OCI-LY1 (cell line): ENCODE measurements at regions not wholly inside any gene's neighbourhood (a gene's known extent, or its start where the extent isn't known, plus 50 kb on each side); places are given as distances from the start of the nearest gene placed in this dataset.

Experiments used
- H2AFZ ChIP-seq: fragments of 200-600 bp; sonication (generic), shearing (Covaris generic); 2 replicates; pipeline ENCODE4 v1.6.0; 2014; ENCODE audit warnings: antibody characterized with exemption, mild to moderate bottlenecking, low read length
- H3F3A ChIP-seq: fragments of 200-600 bp; sonication (generic), shearing (Covaris generic); 2 replicates; pipeline ENCODE4 v1.6.0; 2014; ENCODE audit warnings: mild to moderate bottlenecking, antibody characterized with exemption, low read length, moderate library complexity; ENCODE audit not compliant: insufficient read depth
- H3K27ac ChIP-seq: fragments of 200-600 bp; sonication (generic); 2 replicates; pipeline ENCODE4 v1.5.1; 2014; ENCODE audit warnings: low read length, mixed run types, mild to moderate bottlenecking, low read depth; ENCODE audit not compliant: poor library complexity, severe bottlenecking
- H3K27me3 ChIP-seq: fragments of 200-600 bp; sonication (generic); 2 replicates; pipeline ENCODE4 v1.6.0; 2014; ENCODE audit warnings: antibody characterized with exemption, mild to moderate bottlenecking, low read length, moderate library complexity; ENCODE audit not compliant: insufficient read depth
- H3K36me3 ChIP-seq: fragments of 200-600 bp; sonication (generic); 2 replicates; pipeline ENCODE4 v1.6.1; 2014; ENCODE audit warnings: mild to moderate bottlenecking, antibody characterized with exemption, low read length, moderate library complexity, mixed read lengths; ENCODE audit not compliant: insufficient read depth
- H3K4me1 ChIP-seq: fragments of 200-600 bp; sonication (generic); 2 replicates; pipeline ENCODE4 v1.5.1; 2014; ENCODE audit warnings: mild to moderate bottlenecking, low read length, moderate library complexity; ENCODE audit not compliant: insufficient read depth, severe bottlenecking
- H3K4me2 ChIP-seq: fragments of 200-600 bp; sonication (generic), shearing (Covaris generic); 2 replicates; pipeline ENCODE4 v1.6.1; 2014; ENCODE audit warnings: low read length
- H3K4me3 ChIP-seq: fragments of 200-600 bp; sonication (generic); 2 replicates; pipeline ENCODE4 v1.5.1; 2014; ENCODE audit warnings: low read length, low read depth, mild to moderate bottlenecking, mixed read lengths; ENCODE audit not compliant: poor library complexity, severe bottlenecking
- H3K79me2 ChIP-seq: fragments of 200-600 bp; shearing (Covaris generic); 2 replicates; pipeline ENCODE4 v1.6.1; 2016; ENCODE audit warnings: mixed run types, low read length, mixed read lengths; ENCODE audit not compliant: insufficient read depth
- H3K9ac ChIP-seq: fragments of 200-600 bp; sonication (generic), shearing (Covaris generic); 2 replicates; pipeline ENCODE4 v1.6.1; 2014; ENCODE audit warnings: mild to moderate bottlenecking, low read length, mixed read lengths
- H3K9me2 ChIP-seq: fragments of 200-600 bp; sonication (generic), shearing (Covaris generic); 2 replicates; pipeline ENCODE4 v1.6.1; 2014; ENCODE audit warnings: low read depth, mild to moderate bottlenecking, low read length, mixed read lengths
- H3K9me3 ChIP-seq: fragments of 200-600 bp; shearing (Covaris generic); 2 replicates; pipeline ENCODE4 v1.6.1; 2014; ENCODE audit warnings: low read length, mixed read lengths
- H4K20me1 ChIP-seq: fragments of 200-600 bp; sonication (generic), shearing (Covaris generic); 2 replicates; pipeline ENCODE4 v1.6.0; 2016; ENCODE audit warnings: mild to moderate bottlenecking, low read length; ENCODE audit not compliant: insufficient read depth
- CTCF ChIP-seq: fragments of 200-600 bp; sonication (generic), shearing (Covaris generic); IDR thresholded peaks from 2 replicates; pipeline ENCODE4 v1.5.1; 2017; ENCODE audit warnings: mild to moderate bottlenecking, antibody characterized with exemption, low read length, moderate library complexity, mixed read lengths
- EZH2 ChIP-seq: fragments of 200-600 bp; sonication (generic), shearing (Covaris generic); IDR thresholded peaks from 2 replicates; pipeline ENCODE4 v1.8.0; 2017; ENCODE audit warnings: borderline replicate concordance, mixed run types, mild to moderate bottlenecking, antibody characterized with exemption, low read length, moderate library complexity, mixed read lengths

- Histone ChIP-seq H2AFZ (no peak overlapping the region), H3K9me2 (no peaks in the 10 kb centered on the region), H3K4me1 (no peaks in the 10 kb centered on the region), H4K20me1 (no peaks in the 10 kb centered on the region), H3K4me2 (no peak overlapping the region), H3K9ac (no peak overlapping the region), H3K27ac (no peak overlapping the region), H3K4me3 (no peak overlapping the region), H3F3A (no peaks in the 10 kb centered on the region), H3K9me3 (no peaks in the 10 kb centered on the region), H3K36me3 (no peaks in the 10 kb centered on the region), H3K27me3 (no peaks in the 10 kb centered on the region), H3K79me2 (no peaks in the 10 kb centered on the region)
- TF ChIP-seq EZH2, result no peak
These were observed 298.9 kb downstream of the KCNN2 start for GRCh38 chr5:114660791-114661190.

- Histone ChIP-seq H2AFZ (no peak overlapping the region), H3K4me1 (no peaks in the 10 kb centered on the region), H3F3A (no peaks in the 10 kb centered on the region), H3K9me2 (no peaks in the 10 kb centered on the region), H3K4me3 (no peak overlapping the region), H3K27ac (no peak overlapping the region), H3K9me3 (no peaks in the 10 kb centered on the region), H3K36me3 (no peaks in the 10 kb centered on the region), H4K20me1 (no peaks in the 10 kb centered on the region), H3K79me2 (no peaks in the 10 kb centered on the region), H3K9ac (no peak overlapping the region), H3K27me3 (no peaks in the 10 kb centered on the region), H3K4me2 (no peak overlapping the region)
- TF ChIP-seq CTCF (no peak), EZH2 (no peak)
These were observed 296.3 kb downstream of the KCNN2 start for GRCh38 chr5:114658194-114658593.

DNA sequence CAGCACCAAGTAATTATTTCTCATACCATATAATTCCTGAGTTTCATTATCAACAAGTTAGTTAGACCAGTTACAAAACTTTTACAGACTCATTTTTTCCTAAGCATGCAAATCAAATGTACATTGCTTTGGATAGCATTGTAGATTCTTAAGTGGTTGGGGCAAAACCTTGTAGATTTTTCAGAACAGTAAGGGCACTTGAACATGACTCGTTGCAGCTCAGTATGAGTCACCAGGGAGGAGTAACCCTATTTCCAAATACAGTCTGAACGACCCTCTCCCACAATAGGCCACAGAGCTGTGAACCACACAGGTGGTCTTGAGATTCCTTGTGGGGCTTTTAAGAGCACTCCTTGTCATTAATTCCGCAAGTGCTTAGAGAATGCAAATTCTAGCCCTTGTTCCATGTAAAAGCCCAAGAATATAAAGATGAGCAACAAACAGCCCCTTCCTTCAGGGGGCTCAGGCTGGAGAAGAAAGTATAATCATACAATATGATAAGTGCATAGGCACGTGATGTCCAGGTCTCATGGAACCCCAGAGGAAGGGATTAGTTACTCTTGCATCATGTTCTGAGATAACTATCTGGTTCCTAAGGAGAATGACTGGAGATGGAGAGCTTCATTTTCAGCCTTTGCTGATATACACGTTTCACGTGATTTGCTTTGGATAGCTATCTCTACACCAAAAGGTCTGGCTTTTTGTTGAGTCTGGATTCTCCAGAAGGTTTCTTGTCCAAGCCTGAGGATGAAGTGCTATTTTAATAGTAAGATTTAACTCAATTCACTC is 295.7 kb downstream of the KCNN2 start:
- Histone ChIP-seq H4K20me1 (no peaks in the 10 kb centered on the region), H3K9ac (no peak overlapping the region), H3K4me3 (no peak overlapping the region), H3K9me2 (no peaks in the 10 kb centered on the region), H2AFZ (no peak overlapping the region), H3K4me2 (no peak overlapping the region), H3F3A (no peaks in the 10 kb centered on the region), H3K9me3 (no peaks in the 10 kb centered on the region), H3K36me3 (no peaks in the 10 kb centered on the region), H3K27me3 (no peaks in the 10 kb centered on the region), H3K79me2 (no peaks in the 10 kb centered on the region), H3K27ac (no peak overlapping the region), H3K4me1 (no peaks in the 10 kb centered on the region)
- no peak for TF ChIP-seq CTCF
- no peak for TF ChIP-seq EZH2

DNA sequence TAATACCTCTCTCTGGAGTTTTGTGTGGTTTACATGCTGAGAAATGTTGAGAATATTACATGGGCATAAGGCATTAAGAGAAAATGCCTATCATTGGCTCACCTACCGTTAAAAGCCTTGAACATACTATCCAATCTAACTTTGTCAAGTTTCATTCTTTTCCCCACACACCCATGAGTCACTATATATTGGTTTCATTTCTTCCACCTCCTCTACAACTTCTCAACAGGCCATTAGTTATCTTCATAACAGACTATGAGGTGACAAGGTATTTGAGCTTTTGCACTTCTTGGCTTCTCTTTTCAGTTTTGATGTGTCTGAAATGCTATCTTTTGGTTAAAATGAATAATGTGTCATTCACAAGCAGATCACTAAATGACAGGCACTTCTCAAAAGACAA is 288.0 kb downstream of the KCNN2 start:
- Histone ChIP-seq H3K36me3 (no peaks in the 10 kb centered on the region), H3K9me3 (no peaks in the 10 kb centered on the region), H3K9ac (no peak overlapping the region), H3K4me3 (no peak overlapping the region), H2AFZ (no peak overlapping the region), H3K27ac (no peak overlapping the region), H3F3A (no peaks in the 10 kb centered on the region), H3K4me2 (no peak overlapping the region), H3K27me3 (no peaks in the 10 kb centered on the region), H4K20me1 (no peaks in the 10 kb centered on the region), H3K4me1 (no peaks in the 10 kb centered on the region), H3K9me2 (no peaks in the 10 kb centered on the region), H3K79me2 (no peaks in the 10 kb centered on the region)
- no peak for TF ChIP-seq EZH2
- TF ChIP-seq CTCF, result no peak
